GM06990 (cell line): ENCODE measurements at regions not wholly inside any gene's neighbourhood (a gene's known extent, or its start where the extent isn't known, plus 50 kb on each side); places are given as distances from the start of the nearest gene placed in this dataset.

Experiments used
- DNase-seq: peaks from one replicate; pipeline ENCODE4 v3.0.0-alpha.2; 2011; ENCODE audit not compliant: insufficient read length; ENCODE audit errors: extremely low read depth
- H3K27me3 ChIP-seq: replicated peaks from 2 replicates; pipeline ENCODE4 v1.6.0; 2011; ENCODE audit warnings: low read length; ENCODE audit not compliant: control insufficient read depth, insufficient read depth
- H3K36me3 ChIP-seq: 2 replicates; pipeline ENCODE4 v1.5.1; 2011; ENCODE audit warnings: low read length; ENCODE audit not compliant: control insufficient read depth, insufficient read depth
- H3K4me3 ChIP-seq: replicated peaks from 2 replicates; pipeline ENCODE4 v1.5.1; 2011; ENCODE audit warnings: low read depth, mild to moderate bottlenecking, control low read depth, low read length
- TF ChIP-seq, protein P1 (sequence below): IDR thresholded peaks from 2 replicates; pipeline ENCODE4 v1.5.1; 2011; ENCODE audit warnings: low read length, control low read depth, mild to moderate bottlenecking, inconsistent platforms; ENCODE audit not compliant: insufficient read depth, poor library complexity, severe bottlenecking

DNA sequence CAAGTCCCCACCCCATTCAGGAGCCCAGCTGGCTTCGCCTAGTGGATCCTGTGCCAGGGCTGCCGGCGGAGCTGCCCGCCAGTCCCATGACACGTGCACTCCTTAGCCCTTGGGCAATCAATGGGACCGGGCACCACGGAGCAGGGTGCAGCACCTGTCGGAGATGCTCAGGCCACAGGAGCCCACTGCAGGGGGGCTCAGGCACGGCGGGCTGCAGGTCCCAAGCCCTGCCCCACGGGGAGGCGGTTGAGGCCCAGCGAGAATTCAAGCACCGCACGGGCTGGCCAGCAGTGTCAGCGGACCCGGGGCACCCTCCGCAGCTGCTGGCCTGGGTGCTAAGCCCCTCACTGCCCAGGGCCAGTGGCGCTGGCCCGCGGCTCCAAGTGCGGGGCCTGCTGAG, 969.7 kb upstream of the CDH10 start:
- no peak for DNase-seq
- no peaks in the 10 kb centered on the region for H3K27me3 ChIP-seq
- H3K36me3 ChIP-seq, result no peaks in the 10 kb centered on the region
- TF ChIP-seq, protein P1, sequence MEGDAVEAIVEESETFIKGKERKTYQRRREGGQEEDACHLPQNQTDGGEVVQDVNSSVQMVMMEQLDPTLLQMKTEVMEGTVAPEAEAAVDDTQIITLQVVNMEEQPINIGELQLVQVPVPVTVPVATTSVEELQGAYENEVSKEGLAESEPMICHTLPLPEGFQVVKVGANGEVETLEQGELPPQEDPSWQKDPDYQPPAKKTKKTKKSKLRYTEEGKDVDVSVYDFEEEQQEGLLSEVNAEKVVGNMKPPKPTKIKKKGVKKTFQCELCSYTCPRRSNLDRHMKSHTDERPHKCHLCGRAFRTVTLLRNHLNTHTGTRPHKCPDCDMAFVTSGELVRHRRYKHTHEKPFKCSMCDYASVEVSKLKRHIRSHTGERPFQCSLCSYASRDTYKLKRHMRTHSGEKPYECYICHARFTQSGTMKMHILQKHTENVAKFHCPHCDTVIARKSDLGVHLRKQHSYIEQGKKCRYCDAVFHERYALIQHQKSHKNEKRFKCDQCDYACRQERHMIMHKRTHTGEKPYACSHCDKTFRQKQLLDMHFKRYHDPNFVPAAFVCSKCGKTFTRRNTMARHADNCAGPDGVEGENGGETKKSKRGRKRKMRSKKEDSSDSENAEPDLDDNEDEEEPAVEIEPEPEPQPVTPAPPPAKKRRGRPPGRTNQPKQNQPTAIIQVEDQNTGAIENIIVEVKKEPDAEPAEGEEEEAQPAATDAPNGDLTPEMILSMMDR, result no peak
- no peak overlapping the region for H3K4me3 ChIP-seq

DNA sequence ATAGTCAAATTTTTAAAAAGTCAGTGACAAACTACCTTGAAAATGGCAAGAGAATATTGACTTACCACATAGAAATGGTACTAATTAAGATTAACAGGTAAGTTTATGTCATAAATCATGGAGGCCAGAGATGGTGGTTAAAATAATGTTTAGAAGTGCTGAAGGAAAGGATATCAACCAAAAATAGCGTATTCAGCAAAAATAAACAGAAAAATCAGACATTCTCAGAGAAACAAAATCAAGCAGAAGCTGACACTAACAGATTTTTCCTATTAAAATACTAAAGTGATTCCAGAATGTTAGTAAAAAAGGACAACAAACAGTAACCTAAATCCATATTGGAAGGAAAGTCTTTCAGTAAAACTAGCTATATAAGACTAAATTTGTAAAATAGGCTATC, 959.9 kb upstream of the CDH10 start:
- H3K36me3 ChIP-seq, result no peaks in the 10 kb centered on the region
- H3K4me3 ChIP-seq, result no peak overlapping the region
- no peak for DNase-seq
- no peaks in the 10 kb centered on the region for H3K27me3 ChIP-seq
- TF ChIP-seq, protein P1, result no peak

DNA sequence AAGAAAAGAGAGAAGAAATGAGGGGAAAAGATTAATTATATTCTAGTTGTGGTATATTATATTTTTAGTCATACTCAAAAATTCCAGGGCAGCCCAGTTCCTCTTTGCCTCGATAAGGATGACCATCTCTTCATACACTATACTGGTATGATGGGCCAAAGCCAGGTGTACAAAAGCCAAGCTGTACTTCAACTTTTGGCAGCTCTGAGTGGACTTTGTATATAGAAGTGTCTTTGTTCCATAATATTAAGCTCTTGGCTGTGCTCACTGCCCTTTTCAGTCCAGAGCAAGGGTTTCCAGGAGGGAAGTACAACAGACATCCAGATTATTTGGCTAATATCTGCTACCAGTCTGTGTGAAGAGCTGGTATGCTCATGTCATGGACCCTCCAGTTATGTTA, 934.3 kb upstream of the CDH10 start:
- H3K36me3 ChIP-seq, result no peaks in the 10 kb centered on the region
- no peaks in the 10 kb centered on the region for H3K27me3 ChIP-seq
- DNase-seq, result no peak
- H3K4me3 ChIP-seq, result no peak overlapping the region
- TF ChIP-seq, protein P1, result no peak

DNA sequence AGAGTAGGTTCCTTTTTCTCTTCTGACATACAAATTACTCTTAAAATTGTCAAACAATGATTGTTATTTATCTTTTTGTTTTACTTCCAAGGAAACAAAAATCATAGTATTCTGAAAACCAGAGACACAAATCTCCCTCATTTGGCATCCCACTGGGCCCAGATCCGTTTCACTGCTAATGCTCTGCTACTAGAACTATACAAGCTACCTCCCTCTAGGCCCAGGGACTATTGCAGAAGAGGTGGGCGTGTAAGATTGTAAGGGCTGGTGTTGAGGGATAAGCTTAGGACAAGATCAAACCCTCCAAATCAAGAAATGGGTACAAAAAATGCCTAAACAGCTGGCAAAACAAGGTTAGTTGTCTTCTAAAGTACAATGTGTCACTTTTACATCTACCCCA, 928.9 kb upstream of the CDH10 start:
- TF ChIP-seq, protein P1, result no peak
- DNase-seq, result no peak
- H3K4me3 ChIP-seq, result no peak overlapping the region
- H3K27me3 ChIP-seq, result no peaks in the 10 kb centered on the region
- H3K36me3 ChIP-seq, result no peaks in the 10 kb centered on the region

DNA sequence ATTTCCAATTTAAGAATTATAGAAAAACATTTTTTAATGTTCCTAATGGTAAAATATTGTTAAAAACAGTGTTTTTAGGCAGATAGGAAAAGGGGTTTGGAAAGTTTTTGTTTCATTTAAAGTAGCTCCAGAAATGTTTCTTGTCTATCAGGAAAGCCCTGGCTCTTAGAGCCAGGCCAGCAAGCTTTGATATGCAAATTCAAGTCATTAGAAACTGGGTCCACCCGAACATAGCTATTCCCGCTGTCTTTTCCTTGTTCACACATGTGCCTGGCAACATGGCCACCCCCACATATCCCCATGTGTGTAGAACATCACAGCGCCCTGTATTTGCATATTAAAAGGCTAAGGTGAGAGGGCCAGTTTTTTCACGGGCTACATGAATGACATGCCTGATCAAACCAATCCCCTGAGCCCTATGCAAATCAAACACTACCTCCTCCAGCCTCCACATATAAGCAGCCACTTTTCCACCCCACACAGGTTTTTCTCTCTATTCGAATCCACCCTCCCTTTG, 925.3 kb upstream of the CDH10 start:
- Histone ChIP-seq H3K36me3 (no peaks in the 10 kb centered on the region), H3K4me3 (no peak overlapping the region), H3K27me3 (no peaks in the 10 kb centered on the region)
- TF ChIP-seq, protein P1, result no peak
- DNase-seq, result no peak

DNA sequence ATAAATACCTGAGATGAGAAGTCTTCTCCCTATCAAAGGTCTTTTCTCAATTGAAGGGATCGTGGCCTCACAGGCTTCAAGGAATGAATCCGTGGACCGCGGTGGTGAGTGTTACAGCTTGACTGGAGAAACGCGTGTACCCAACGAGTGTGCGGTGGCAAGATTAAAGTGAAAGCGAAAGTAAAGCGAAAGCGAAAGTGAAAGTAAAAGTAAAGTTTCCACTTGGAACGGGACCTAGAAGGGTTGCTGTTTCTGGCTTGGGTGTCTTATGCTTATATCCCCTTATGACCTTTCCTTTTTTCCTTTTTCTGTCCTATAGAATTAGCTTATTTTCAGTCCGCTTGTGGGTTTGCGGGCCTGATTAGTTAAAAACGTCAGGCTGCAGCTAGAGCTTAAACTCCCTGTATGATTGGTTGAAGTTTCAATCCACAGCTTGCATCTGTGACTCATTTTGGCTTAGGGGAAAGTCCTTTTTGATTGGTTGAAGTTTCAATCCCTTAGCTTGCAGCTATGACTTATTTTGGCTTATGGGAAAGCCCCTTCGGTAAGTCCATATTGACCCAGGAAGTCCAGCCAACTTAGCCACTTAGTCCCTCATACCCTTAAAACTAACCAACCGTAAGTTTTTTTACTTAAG, 924.3 kb upstream of the CDH10 start:
- DNase-seq, result no peak
- Histone ChIP-seq H3K36me3 (no peaks in the 10 kb centered on the region), H3K27me3 (no peaks in the 10 kb centered on the region), H3K4me3 (no peak overlapping the region)
- TF ChIP-seq, protein P1, result no peak
